SU-DHL-6 (cell line): ENCODE measurements at regions not wholly inside any gene's neighbourhood (a gene's known extent, or its start where the extent isn't known, plus 50 kb on each side); places are given as distances from the start of the nearest gene placed in this dataset.
"Not testable (repeated sequence)": the region's sequence is repeated elsewhere in the genome, so short reads cannot be mapped to it uniquely, and the experiment has no call there.

Source experiments
- H2AFZ ChIP-seq: fragments of 200-600 bp; sonication (generic); 2 replicates; pipeline ENCODE4 v1.6.1; 2014; ENCODE audit warnings: low read depth, mild to moderate bottlenecking, moderate library complexity, mixed read lengths, antibody characterized with exemption, low read length; ENCODE audit not compliant: severe bottlenecking
- H3F3A ChIP-seq: fragments of 200-600 bp; shearing (Covaris generic); 2 replicates; pipeline ENCODE4 v1.6.0; 2016; ENCODE audit warnings: antibody characterized with exemption, mild to moderate bottlenecking; ENCODE audit not compliant: insufficient read depth
- H3K27ac ChIP-seq: fragments of 200-600 bp; sonication (generic); 2 replicates; pipeline ENCODE4 v1.5.1; 2016; ENCODE audit warnings: low read depth, mild to moderate bottlenecking, low read length, moderate library complexity, mixed read lengths
- H3K27me3 ChIP-seq: fragments of 200-600 bp; sonication (generic), shearing (Covaris generic); 2 replicates; pipeline ENCODE4 v1.6.0; 2014; ENCODE audit warnings: mild to moderate bottlenecking, low read length
- H3K36me3 ChIP-seq: fragments of 200-600 bp; sonication (generic); 2 replicates; pipeline ENCODE4 v1.6.1; 2014; ENCODE audit warnings: mild to moderate bottlenecking, low read length, mixed read lengths
- H3K4me2 ChIP-seq: fragments of 300-600, 200-600 bp; shearing (Covaris generic), sonication (generic); 2 replicates; pipeline ENCODE4 v1.6.0; 2014; ENCODE audit warnings: low read length, low read depth, mild to moderate bottlenecking; ENCODE audit not compliant: poor library complexity, severe bottlenecking
- H3K4me3 ChIP-seq: fragments of 200-600 bp; sonication (generic); 2 replicates; pipeline ENCODE4 v1.5.1; 2014; ENCODE audit warnings: antibody characterized with exemption, low read length, mild to moderate bottlenecking, mixed read lengths; ENCODE audit not compliant: insufficient read depth, poor library complexity, severe bottlenecking
- H3K79me2 ChIP-seq: fragments of 200-600 bp; sonication (generic); 2 replicates; pipeline ENCODE4 v1.6.1; 2014; ENCODE audit warnings: mild to moderate bottlenecking, low read length, moderate library complexity; ENCODE audit not compliant: insufficient read depth
- H3K9ac ChIP-seq: fragments of 200-600 bp; sonication (generic); 2 replicates; pipeline ENCODE4 v1.7.0; 2014; ENCODE audit warnings: mild to moderate bottlenecking, low read length
- H3K9me2 ChIP-seq: fragments of 200-600 bp; sonication (generic); replicated peaks from 2 replicates; pipeline ENCODE4 v1.6.1; 2014; ENCODE audit warnings: low read length; ENCODE audit not compliant: insufficient read depth
- H3K9me3 ChIP-seq: fragments of 200-600 bp; sonication (generic); 2 replicates; pipeline ENCODE4 v1.6.1; 2014; ENCODE audit warnings: low read length, mixed read lengths; ENCODE audit not compliant: insufficient read depth
- H4K20me1 ChIP-seq: fragments of 200-600 bp; sonication (generic); 2 replicates; pipeline ENCODE4 v1.6.1; 2014; ENCODE audit warnings: low read depth, mild to moderate bottlenecking, antibody characterized with exemption, low read length, moderate library complexity, mixed read lengths
- CTCF ChIP-seq: fragments of 200-600 bp; sonication (generic); IDR thresholded peaks from one replicate; pipeline ENCODE4 v1.5.1; 2017; ENCODE audit warnings: antibody characterized with exemption, mild to moderate bottlenecking, low read length, moderate library complexity; ENCODE audit not compliant: insufficient read depth, poor library complexity, severe bottlenecking
- EZH2phosphoT487 ChIP-seq: fragments of 200-600 bp; sonication (generic), shearing (Covaris generic); conservative IDR thresholded peaks from 2 replicates; pipeline ENCODE4 v1.6.1; 2018; ENCODE audit warnings: mild to moderate bottlenecking, antibody characterized with exemption, low read length, moderate library complexity, mixed read lengths

GRCh38 chr3:62948921-62949320 is 73.7 kb upstream of the CADPS start:
- H3K27me3 ChIP-seq = no peaks in the 10 kb centered on the region
- no peaks in the 10 kb centered on the region for H3K9me3 ChIP-seq
- no peak overlapping the region for H3K9ac ChIP-seq
- H3K79me2 ChIP-seq = no peaks in the 10 kb centered on the region
- H3F3A ChIP-seq = no peaks in the 10 kb centered on the region
- H4K20me1 ChIP-seq = no peaks in the 10 kb centered on the region
- no peak for TF ChIP-seq CTCF
- no peak for TF ChIP-seq EZH2phosphoT487
- H3K27ac ChIP-seq = no peak overlapping the region
- no peaks in the 10 kb centered on the region for H3K9me2 ChIP-seq
- no peak overlapping the region for H2AFZ ChIP-seq
- no peak overlapping the region for H3K4me2 ChIP-seq
- no peak overlapping the region for H3K4me3 ChIP-seq
- H3K36me3 ChIP-seq = no peaks in the 10 kb centered on the region

GRCh38 chr3:62950210-62950609 is 75.0 kb upstream of the CADPS start:
- Histone ChIP-seq H3K4me2 (no peak overlapping the region), H3K27me3 (no peaks in the 10 kb centered on the region), H3K27ac (no peak overlapping the region), H3F3A (peaks cover 4% of the 10 kb centered on the region), H3K36me3 (no peaks in the 10 kb centered on the region), H3K79me2 (no peaks in the 10 kb centered on the region), H3K9ac (no peak overlapping the region), H3K9me2 (no peaks in the 10 kb centered on the region), H3K9me3 (no peaks in the 10 kb centered on the region), H3K4me3 (no peak overlapping the region), H2AFZ (no peak overlapping the region), H4K20me1 (no peaks in the 10 kb centered on the region)
- no peak for TF ChIP-seq CTCF
- no peak for TF ChIP-seq EZH2phosphoT487

GRCh38 chr3:62951037-62951613 is 75.9 kb upstream of the CADPS start:
- Histone ChIP-seq H3K4me3 (no peak overlapping the region), H3K27ac (no peak overlapping the region), H3K36me3 (no peaks in the 10 kb centered on the region), H3K9ac (no peak overlapping the region), H3K9me3 (no peaks in the 10 kb centered on the region), H3K9me2 (no peaks in the 10 kb centered on the region), H3F3A (peaks cover 4% of the 10 kb centered on the region), H3K27me3 (no peaks in the 10 kb centered on the region), H2AFZ (no peak overlapping the region), H3K79me2 (no peaks in the 10 kb centered on the region), H3K4me2 (no peak overlapping the region), H4K20me1 (no peaks in the 10 kb centered on the region)
- TF ChIP-seq EZH2phosphoT487 (no peak), CTCF (no peak)

- not testable (repeated sequence) for H2AFZ ChIP-seq, H3K9me2 ChIP-seq, H3K4me3 ChIP-seq, H3K9me3 ChIP-seq, H3K9ac ChIP-seq, H3K36me3 ChIP-seq, H3K27me3 ChIP-seq, H4K20me1 ChIP-seq, H3K27ac ChIP-seq, H3K79me2 ChIP-seq, H3F3A ChIP-seq, H3K4me2 ChIP-seq
These were observed 76.7 kb upstream of the CADPS start for GRCh38 chr3:62951880-62952279.
